H1 (cell line): ENCODE measurements at regions not wholly inside any gene's neighbourhood (a gene's known extent, or its start where the extent isn't known, plus 50 kb on each side); places are given as distances from the start of the nearest gene placed in this dataset.

Experiments used
- CTCF ChIA-PET: fragments of 300-600 bp; sonication (Branson Sonifier 250); formaldehyde crosslinking; loops from one replicate; lab custom pipeline; 2021; ENCODE audit not compliant: partially characterized antibody; lab: Charles Lee
- POLR2A ChIA-PET: fragments of 300-600 bp; sonication (Branson Sonifier 250); formaldehyde crosslinking; loops from one replicate; lab custom pipeline; 2021; ENCODE audit warnings: inconsistent platforms; ENCODE audit not compliant: partially characterized antibody; lab: Charles Lee
- DNase-seq, 2 experiments: peaks; one replicate each; pipeline versions ENCODE4 v3.0.0 to v3.0.0-alpha.2; 2010 to 2022; ENCODE audit warnings: low spot score in 2 of 2, low read depth in 1 of 2, mixed read lengths in 1 of 2
- FAIRE-seq: peaks from 2 replicates; lab custom pipeline; 2011; peaks lifted over from hg19 to GRCh38; lab: Jason Lieb, UNC
- H2AFZ ChIP-seq: 2 replicates; pipeline ENCODE4 v1.8.1; 2012; ENCODE audit warnings: low read length, inconsistent platforms
- H2AK5ac ChIP-seq: 2 replicates; pipeline ENCODE4 v1.6.1; 2013; ENCODE audit warnings: low read depth, low read length
- H2BK120ac ChIP-seq: replicated peaks from 2 replicates; pipeline ENCODE3; 2013; ENCODE audit warnings: low read depth, low read length, inconsistent platforms
- H2BK12ac ChIP-seq: 2 replicates; pipeline ENCODE4 v1.6.1; 2013; ENCODE audit warnings: low read depth, low read length
- H2BK15ac ChIP-seq: 2 replicates; pipeline ENCODE4 v1.6.1; 2013; ENCODE audit warnings: low read length
- H2BK20ac ChIP-seq: 2 replicates; pipeline ENCODE4 v1.6.1; 2013; ENCODE audit warnings: low read length
- H2BK5ac ChIP-seq: 2 replicates; pipeline ENCODE4 v1.6.1; 2013; ENCODE audit warnings: low read depth, low read length
- H3K14ac ChIP-seq: 2 replicates; pipeline ENCODE4 v1.6.1; 2013; ENCODE audit warnings: inconsistent platforms; ENCODE audit not compliant: insufficient read length
- H3K18ac ChIP-seq: 2 replicates; pipeline ENCODE4 v1.6.1; 2013; ENCODE audit warnings: low read length; ENCODE audit errors: extremely low read depth
- H3K23ac ChIP-seq: 2 replicates; pipeline ENCODE4 v1.6.1; 2013; ENCODE audit warnings: inconsistent platforms; ENCODE audit not compliant: insufficient read length
- H3K23me2 ChIP-seq: 2 replicates; pipeline ENCODE4 v1.6.1; 2013; ENCODE audit warnings: low read depth, low read length
- H3K27ac ChIP-seq: 2 replicates; pipeline ENCODE4 v1.6.1; 2011; ENCODE audit warnings: low read depth, low read length, inconsistent platforms
- H3K27me3 ChIP-seq, 4 experiments: replicated peaks in 1 of 4; 1 replicate in 1 of 4; 2 replicates in 3 of 4; pipeline versions ENCODE4 v1.6.1 to v1.8.1; 2011 to 2013; ENCODE audit warnings: low read length in 3 of 4, mild to moderate bottlenecking in 3 of 4, inconsistent platforms in 2 of 4, mixed read lengths in 2 of 4, moderate library complexity in 1 of 4; ENCODE audit not compliant: control insufficient read depth in 3 of 4, insufficient read depth in 3 of 4; ENCODE audit errors: extremely low read depth in 1 of 4
- H3K36me3 ChIP-seq, 4 experiments: 2 replicates each; pipeline versions ENCODE4 v1.6.1 to v1.8.1; 2011 to 2013; ENCODE audit warnings: mild to moderate bottlenecking in 4 of 4, low read length in 3 of 4, moderate library complexity in 2 of 4, control low read depth in 1 of 4, inconsistent platforms in 1 of 4; ENCODE audit not compliant: insufficient read depth in 4 of 4, control insufficient read depth in 2 of 4
- H3K4ac ChIP-seq: replicated peaks from 2 replicates; pipeline ENCODE3; 2013; ENCODE audit warnings: low read length, low read depth, mixed read lengths, inconsistent platforms; ENCODE audit not compliant: insufficient read length
- H3K4me1 ChIP-seq, 4 experiments: replicated peaks in 1 of 4; 1 replicate in 1 of 4; 2 replicates in 3 of 4; pipeline versions ENCODE4 v1.6.1 to v1.8.1; 2011 to 2013; ENCODE audit warnings: low read length in 3 of 4, inconsistent platforms in 2 of 4, mixed read lengths in 1 of 4; ENCODE audit not compliant: insufficient read depth in 4 of 4, control insufficient read depth in 3 of 4
- H3K4me2 ChIP-seq, 2 experiments: 2 replicates each; pipeline versions ENCODE4 v1.6.1 to v1.8.1; 2011 to 2013; ENCODE audit warnings: low read depth in 2 of 2, low read length in 2 of 2, control low read depth in 1 of 2, inconsistent platforms in 1 of 2, mild to moderate bottlenecking in 1 of 2; ENCODE audit not compliant: insufficient read depth in 1 of 2
- H3K4me3 ChIP-seq, 4 experiments: fragments of 200-600, 300-600 bp in 1 of 4; sonication (generic), shearing (Covaris generic), sonication (Bioruptor Twin) in 1 of 4; 2 replicates each; pipeline versions ENCODE4 v1.5.1 to v1.8.1; 2011 to 2016; ENCODE audit warnings: low read length in 4 of 4, low read depth in 3 of 4, control low read depth in 2 of 4, inconsistent platforms in 2 of 4, mild to moderate bottlenecking in 2 of 4, mixed read lengths in 1 of 4, moderate library complexity in 1 of 4; ENCODE audit not compliant: insufficient read depth in 2 of 4; ENCODE audit errors: extremely low read depth in 1 of 4
- H3K56ac ChIP-seq: replicated peaks from 2 replicates; pipeline ENCODE3; 2013; ENCODE audit warnings: low read depth, mild to moderate bottlenecking, mixed read lengths, low read length, inconsistent platforms; ENCODE audit not compliant: insufficient read length
- H3K79me1 ChIP-seq: 2 replicates; pipeline ENCODE4 v1.6.1; 2013; ENCODE audit warnings: low read depth, low read length, control low read depth
- H3K79me2 ChIP-seq, 2 experiments: 2 replicates each; pipeline versions ENCODE4 v1.6.1 to v1.8.1; 2012 to 2013; ENCODE audit warnings: low read length in 2 of 2, mild to moderate bottlenecking in 2 of 2, inconsistent platforms in 1 of 2; ENCODE audit not compliant: insufficient read depth in 2 of 2, control insufficient read depth in 1 of 2
- H3K9ac ChIP-seq, 4 experiments: replicated peaks in 1 of 4; 1 replicate in 1 of 4; 2 replicates in 3 of 4; pipeline versions ENCODE4 v1.6.1 to v1.8.1; 2011 to 2013; ENCODE audit warnings: low read depth in 3 of 4, low read length in 3 of 4, control low read depth in 2 of 4, mild to moderate bottlenecking in 2 of 4, moderate library complexity in 2 of 4, inconsistent platforms in 1 of 4; ENCODE audit errors: extremely low read depth in 1 of 4
- H3K9me3 ChIP-seq, 2 experiments: 2 replicates each; pipeline versions ENCODE4 v1.6.1 to v1.8.1; 2012 to 2013; ENCODE audit warnings: mild to moderate bottlenecking in 2 of 2, moderate library complexity in 2 of 2, control low read depth in 1 of 2, inconsistent platforms in 1 of 2, low read depth in 1 of 2, low read length in 1 of 2, mixed read lengths in 1 of 2; ENCODE audit not compliant: insufficient read depth in 2 of 2
- H4K20me1 ChIP-seq, 2 experiments: replicated peaks in 1 of 2; 2 replicates each; pipeline versions ENCODE3 to v1.8.1; 2011 to 2013; ENCODE audit warnings: inconsistent platforms in 2 of 2, low read length in 2 of 2, mild to moderate bottlenecking in 1 of 2; ENCODE audit not compliant: insufficient read depth in 2 of 2, control insufficient read depth in 1 of 2
- H4K5ac ChIP-seq: 2 replicates; pipeline ENCODE4 v1.6.1; 2013; ENCODE audit warnings: low read length, low read depth, mixed read lengths, inconsistent platforms; ENCODE audit not compliant: insufficient read length
- H4K8ac ChIP-seq: 2 replicates; pipeline ENCODE4 v1.8.0; 2013; ENCODE audit warnings: mild to moderate bottlenecking, moderate library complexity, low read length, inconsistent platforms; ENCODE audit not compliant: insufficient read depth; ENCODE audit errors: extremely low read depth
- H4K91ac ChIP-seq: replicated peaks from 2 replicates; pipeline ENCODE3; 2013; ENCODE audit warnings: low read length, mixed read lengths, inconsistent platforms; ENCODE audit not compliant: insufficient read length
- ATF2 ChIP-seq: IDR thresholded peaks from 2 replicates; pipeline ENCODE4 v1.6.1; 2012; ENCODE audit warnings: low read length, inconsistent platforms
- ATF3 ChIP-seq: IDR thresholded peaks from 2 replicates; pipeline ENCODE4 v1.6.1; 2011; ENCODE audit warnings: low read depth, mild to moderate bottlenecking, low read length; ENCODE audit not compliant: insufficient read depth
- BCL11A ChIP-seq, 2 experiments: IDR thresholded peaks; one replicate each; pipeline ENCODE4 v1.6.1; 2011; ENCODE audit warnings: low read depth in 2 of 2, low read length in 2 of 2, mild to moderate bottlenecking in 2 of 2
- SIX5 ChIP-seq: IDR thresholded peaks from 2 replicates; pipeline ENCODE4 v1.6.1; 2011; ENCODE audit warnings: mild to moderate bottlenecking, low read depth, low read length
- WGBS, 2 experiments: shearing (Covaris generic) in 1 of 2; methylation state at CpG; one replicate each; pipeline versions ENCODE4 v1.1.6 to v1.1.7; 2013 to 2015; ENCODE audit warnings: low lambda C conversion rate in 2 of 2, mixed read lengths in 2 of 2, inconsistent platforms in 1 of 2, low coverage in 1 of 2, missing lambda C conversion rate in 1 of 2; ENCODE audit not compliant: insufficient replicate concordance in 2 of 2, insufficient coverage in 1 of 2, insufficient read length in 1 of 2; ENCODE audit errors: extremely low coverage in 1 of 2, missing lambda C conversion rate in 1 of 2; 5-methylcytosine and 5-hydroxymethylcytosine counted together

- Histone ChIP-seq H3K18ac (no peak overlapping the region), H3K27ac (no peak overlapping the region), H4K8ac (no peak overlapping the region), H3K56ac (no peak overlapping the region), H3K9ac (no peak overlapping the region), H4K91ac (no peak overlapping the region), H3K4me2 (no peak overlapping the region), H3K9me3 (0 out of 4 replicates have a peak, but pooled peaks cover 0 to 3% of the 10 kb centered on the region in 2 experiments), H2BK120ac (no peak overlapping the region), H3K4me3 (no peak overlapping the region), H2AFZ (no peak overlapping the region), H3K4ac (no peak overlapping the region), H4K5ac (no peak overlapping the region), H2BK5ac (no peak overlapping the region), H2AK5ac (no peak overlapping the region), H3K23me2 (no peaks in the 10 kb centered on the region), H3K27me3 (no peaks in the 10 kb centered on the region), H2BK20ac (no peak overlapping the region), H3K36me3 (no peaks in the 10 kb centered on the region; a peak in 1 of 8 replicates), H3K23ac (no peak overlapping the region), H3K14ac (no peak overlapping the region), H4K20me1 (no peaks in the 10 kb centered on the region), H3K4me1 (no peaks in the 10 kb centered on the region), H3K79me1 (no peaks in the 10 kb centered on the region), H3K79me2 (no peaks in the 10 kb centered on the region), H2BK15ac (no peak overlapping the region), H2BK12ac (no peak overlapping the region)
- ChIA-PET POLR2A (no interaction called here), CTCF (interaction anchor here (0.6 kb wide), 1 partner anchor 224 kb away, joined by 3 read pairs; no protein-coding TSS in a partner anchor)
- DNase-seq = no peak
- no peak for FAIRE-seq
- 92% methylated on average over 5 of the region's 5 CpGs; no CpG with 5 or more reads in 1 of the 2 experiments for WGBS, 2 experiments
- TF ChIP-seq SIX5 (no peak), ATF2 (no peak), ATF3 (no peak), BCL11A (IDR thresholded peaks at IDR 0.05; ENCODE audit: low read depth in 2 of 2, low read length in 2 of 2) (no peak)
These were observed 138.9 kb upstream of the TRAM1L1 start for GRCh38 chr4:117224256-117224655.
